BLaER1 treated with 17β-estradiol and CSF1 and Interleukin-3, amounts not matched to agents 10 nM and 100 nM (cell line): ENCODE measurements at regions not wholly inside any gene's neighbourhood (a gene's known extent, or its start where the extent isn't known, plus 50 kb on each side); places are given as distances from the start of the nearest gene placed in this dataset.

Experiments used
- H3K27ac ChIP-seq, 11 experiments: shearing (Covaris generic); formaldehyde crosslinking; 2 replicates each; pipeline ENCODE4 v1.8.1; 2022
- H3K27me3 ChIP-seq, 11 experiments: shearing (Covaris generic); formaldehyde crosslinking; 2 replicates each; pipeline ENCODE4 v1.8.1; 2022
- H3K36me3 ChIP-seq, 11 experiments: shearing (Covaris generic); formaldehyde crosslinking; 2 replicates each; pipeline ENCODE4 v1.8.1; 2022
- H3K4me1 ChIP-seq, 10 experiments: shearing (Covaris generic); formaldehyde crosslinking; 2 replicates each; pipeline ENCODE4 v1.8.1; 2022
- H3K4me2 ChIP-seq, 11 experiments: shearing (Covaris generic); formaldehyde crosslinking; 2 replicates each; pipeline ENCODE4 v1.8.1; 2022
- H3K4me3 ChIP-seq, 10 experiments: shearing (Covaris generic); formaldehyde crosslinking; 2 replicates each; pipeline ENCODE4 v1.8.1; 2022
- H3K9ac ChIP-seq, 11 experiments: shearing (Covaris generic); formaldehyde crosslinking; 2 replicates each; pipeline ENCODE4 v1.8.1; 2022
- H3K9me3 ChIP-seq, 11 experiments: shearing (Covaris generic); formaldehyde crosslinking; replicated peaks in 1 of 11; 2 replicates each; pipeline ENCODE4 v1.8.1; 2022
- H4K20me1 ChIP-seq, 11 experiments: shearing (Covaris generic); formaldehyde crosslinking; 2 replicates each; pipeline ENCODE4 v1.8.1; 2022
- Cebpa-rat ChIP-seq, 11 experiments: shearing (Covaris generic); IDR thresholded peaks; 2 replicates each; pipeline ENCODE4 v1.8.1; 2022

GRCh38 chr12:97748298-97748697 lies 285.7 kb downstream of the RMST start:
- no peak for TF ChIP-seq Cebpa-rat (IDR thresholded peaks at IDR 0.05)
- Histone ChIP-seq H3K4me1 (no peaks in the 10 kb centered on the region), H3K27ac (no peak overlapping the region), H3K4me3 (no peak overlapping the region), H3K9ac (no peak overlapping the region), H3K9me3 (no peaks in the 10 kb centered on the region), H3K36me3 (no peaks in the 10 kb centered on the region), H3K4me2 (no peak overlapping the region), H4K20me1 (no peaks in the 10 kb centered on the region), H3K27me3 (no peaks in the 10 kb centered on the region)

DNA sequence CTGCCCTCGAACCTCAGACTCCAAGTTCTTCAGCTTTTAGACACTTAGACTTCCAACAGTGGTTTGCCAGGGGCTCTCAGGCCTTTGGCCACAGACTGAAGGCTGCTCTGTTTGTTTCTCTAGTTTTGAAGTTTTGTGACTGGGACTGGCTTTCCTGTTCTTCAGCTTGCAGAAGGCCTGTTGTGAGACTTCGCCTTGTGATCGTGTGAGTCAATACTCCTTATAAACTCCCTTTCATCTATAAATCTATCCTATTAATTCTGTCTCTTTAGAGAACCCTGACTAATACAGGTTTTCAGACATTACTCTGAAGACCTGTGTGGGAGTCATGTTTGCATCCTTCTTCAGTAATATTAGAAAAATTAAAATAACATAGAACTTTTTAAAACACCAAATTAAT lies 289.1 kb downstream of the RMST start:
- Histone ChIP-seq H4K20me1 (no peaks in the 10 kb centered on the region), H3K27ac (no peak overlapping the region), H3K4me3 (no peak overlapping the region), H3K36me3 (no peaks in the 10 kb centered on the region), H3K4me2 (no peak overlapping the region), H3K27me3 (no peaks in the 10 kb centered on the region), H3K9ac (no peak overlapping the region), H3K9me3 (no peaks in the 10 kb centered on the region), H3K4me1 (no peaks in the 10 kb centered on the region)
- TF ChIP-seq Cebpa-rat (IDR thresholded peaks at IDR 0.05): no peak

DNA sequence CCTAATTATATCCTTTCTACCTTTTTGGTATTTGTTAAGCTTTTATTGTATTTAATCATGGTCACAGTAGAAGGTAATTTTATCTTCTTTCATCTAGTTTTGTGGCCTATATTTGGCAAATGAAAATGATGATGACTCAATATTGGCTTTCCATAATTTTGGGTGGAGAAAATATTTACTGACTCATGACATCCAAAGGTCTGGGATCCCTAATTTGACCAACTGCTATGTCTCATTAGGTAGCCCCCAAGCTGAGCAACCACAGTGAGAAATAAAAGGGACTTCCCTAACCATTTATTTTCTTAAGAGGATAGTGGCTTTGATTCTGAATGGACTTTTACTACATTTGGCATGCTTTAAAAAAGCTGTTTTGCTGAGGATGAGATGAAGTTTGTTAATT lies 289.5 kb downstream of the RMST start:
- Histone ChIP-seq H3K27me3 (no peaks in the 10 kb centered on the region), H3K36me3 (no peaks in the 10 kb centered on the region), H4K20me1 (no peaks in the 10 kb centered on the region), H3K4me2 (no peak overlapping the region), H3K9ac (no peak overlapping the region), H3K9me3 (no peaks in the 10 kb centered on the region), H3K27ac (no peak overlapping the region), H3K4me3 (no peak overlapping the region), H3K4me1 (no peaks in the 10 kb centered on the region)
- no peak for TF ChIP-seq Cebpa-rat (IDR thresholded peaks at IDR 0.05)

GRCh38 chr12:97753332-97753731 lies 290.7 kb downstream of the RMST start:
- Histone ChIP-seq H4K20me1 (no peaks in the 10 kb centered on the region), H3K4me3 (no peak overlapping the region), H3K27ac (no peak overlapping the region), H3K27me3 (no peaks in the 10 kb centered on the region), H3K9ac (no peak overlapping the region), H3K36me3 (no peaks in the 10 kb centered on the region), H3K9me3 (no peaks in the 10 kb centered on the region), H3K4me2 (no peak overlapping the region), H3K4me1 (0 out of 20 replicates have a peak, but pooled peaks cover 0 to 6% (median 0%) of the 10 kb centered on the region in 10 experiments)
- TF ChIP-seq Cebpa-rat (IDR thresholded peaks at IDR 0.05): no peak

DNA sequence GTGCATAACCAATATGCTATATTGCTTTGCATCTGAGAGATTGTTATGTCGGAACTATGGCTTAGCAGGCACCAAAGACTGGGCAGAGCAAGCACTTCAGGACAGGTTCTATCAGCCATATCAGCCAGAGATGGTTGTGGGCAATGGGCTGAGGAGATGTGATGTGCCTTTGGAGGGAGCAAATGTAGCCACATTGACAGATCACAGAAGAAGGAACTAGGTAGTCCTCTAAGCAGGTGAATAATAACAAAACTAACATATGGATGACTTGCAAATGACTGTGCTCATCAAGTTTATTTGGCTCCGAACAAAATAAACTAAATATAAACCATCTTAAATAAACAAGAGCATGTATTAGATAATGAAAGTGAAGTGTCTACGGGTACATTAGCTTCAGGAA lies 291.7 kb downstream of the RMST start:
- Histone ChIP-seq H4K20me1 (no peaks in the 10 kb centered on the region), H3K4me3 (no peak overlapping the region), H3K27me3 (no peaks in the 10 kb centered on the region), H3K9me3 (no peaks in the 10 kb centered on the region), H3K4me1 (0 out of 20 replicates have a peak, but pooled peaks cover 0 to 6% (median 0%) of the 10 kb centered on the region in 10 experiments), H3K4me2 (no peak overlapping the region), H3K9ac (no peak overlapping the region), H3K36me3 (no peaks in the 10 kb centered on the region), H3K27ac (no peak overlapping the region)
- no peak for TF ChIP-seq Cebpa-rat (IDR thresholded peaks at IDR 0.05)

DNA sequence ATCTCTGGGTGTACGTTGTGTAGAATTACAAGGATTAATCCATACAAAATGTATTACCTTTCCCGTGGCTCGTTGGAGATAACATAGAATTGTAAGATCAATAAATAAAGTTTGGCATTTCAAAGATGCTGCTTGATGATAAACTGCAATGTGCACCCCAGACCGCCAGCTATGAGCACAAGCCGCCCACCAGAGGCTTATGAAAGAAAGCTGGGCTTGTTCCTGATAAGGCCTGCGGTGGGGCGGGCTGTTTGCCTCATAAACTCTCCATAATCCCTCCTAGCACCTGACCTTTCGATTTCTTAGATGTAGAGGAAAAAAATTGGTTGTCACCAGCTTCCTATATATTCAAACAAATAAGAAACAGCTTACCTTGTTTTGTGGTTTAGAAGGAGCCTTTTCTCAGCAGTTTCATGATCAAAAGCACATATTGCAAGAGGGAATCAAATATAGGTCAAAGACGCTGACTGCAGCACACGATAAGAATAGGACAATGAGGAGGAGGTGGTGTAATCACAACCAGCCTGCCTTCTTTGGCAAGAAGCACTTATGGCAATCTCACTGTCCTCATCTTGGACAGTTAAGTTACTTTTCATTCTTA lies 293.6 kb downstream of the RMST start:
- H3K4me1 ChIP-seq: 0 out of 20 replicates have a peak, but pooled peaks cover 0 to 6% (median 0%) of the 10 kb centered on the region in 10 experiments
- H3K27ac ChIP-seq: no peak overlapping the region
- no peaks in the 10 kb centered on the region for H3K27me3 ChIP-seq
- H3K9me3 ChIP-seq: no peaks in the 10 kb centered on the region
- no peak overlapping the region for H3K9ac ChIP-seq
- H4K20me1 ChIP-seq: no peaks in the 10 kb centered on the region
- no peak for TF ChIP-seq Cebpa-rat (IDR thresholded peaks at IDR 0.05)
- H3K4me2 ChIP-seq: no peak overlapping the region
- H3K4me3 ChIP-seq: no peak overlapping the region
- H3K36me3 ChIP-seq: no peaks in the 10 kb centered on the region

DNA sequence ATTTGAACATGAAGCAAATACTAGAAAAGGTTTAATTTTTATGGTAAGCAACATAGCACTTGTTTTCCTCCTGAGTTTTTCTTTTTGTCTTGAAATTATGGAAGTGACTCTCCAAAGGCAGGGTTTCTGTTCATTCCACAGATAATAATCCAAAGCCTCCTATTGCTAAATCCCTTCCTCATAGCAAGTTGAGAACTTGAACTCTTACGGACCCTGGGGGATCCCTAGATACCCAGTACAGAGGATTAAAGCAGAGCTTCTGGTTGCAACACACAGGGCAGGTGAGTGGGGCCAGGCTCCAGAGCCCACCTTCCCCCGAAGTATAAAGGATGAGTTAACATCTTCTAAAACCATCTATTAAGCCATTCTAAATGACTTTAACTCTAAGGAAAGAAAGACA lies 294.1 kb downstream of the RMST start:
- H3K4me3 ChIP-seq: no peak overlapping the region

DNA sequence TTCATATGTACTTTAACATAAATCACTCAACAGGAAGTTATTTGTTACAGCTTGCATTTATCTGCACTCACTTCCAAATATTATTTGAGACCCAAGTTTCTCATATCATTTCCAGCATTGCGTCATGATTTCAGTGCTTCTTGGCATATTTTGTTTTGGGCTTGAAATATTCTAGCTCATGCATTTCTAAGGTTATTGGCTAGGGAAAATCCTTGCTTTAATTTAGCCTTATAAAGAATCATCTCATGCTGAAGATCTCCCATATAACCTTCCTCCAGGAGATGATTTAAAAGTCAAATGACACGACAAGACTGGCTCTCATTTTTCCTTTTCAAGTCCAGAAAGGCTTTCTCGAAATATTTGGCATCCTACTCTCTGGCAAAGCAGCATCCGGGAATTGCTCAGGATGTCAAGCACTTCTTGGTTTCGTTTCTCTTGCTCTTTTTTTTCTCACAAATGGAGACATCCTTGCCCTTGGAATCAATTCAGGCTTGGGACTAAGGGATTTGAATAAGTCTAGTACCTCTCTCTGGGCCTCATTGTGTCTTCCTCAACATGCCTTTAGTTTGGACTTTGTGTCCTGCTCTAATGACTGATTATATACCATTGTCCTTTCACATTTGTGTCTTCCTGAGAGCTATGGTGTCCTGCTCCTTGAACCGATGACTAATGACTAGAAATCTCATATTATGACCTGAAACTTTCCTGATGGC lies 295.0 kb downstream of the RMST start:
- H3K9me3 ChIP-seq: peaks cover 0 to 12% (median 0%) of the 10 kb centered on the region in 11 experiments; a peak in 2 of 22 replicates

More for the DNA sequence above, 294.1 kb downstream of the RMST start:
- H3K27me3 ChIP-seq: no peaks in the 10 kb centered on the region
- no peaks in the 10 kb centered on the region for H3K36me3 ChIP-seq
- peaks cover 0 to 3% (median 0%) of the 10 kb centered on the region in 11 experiments; a peak in 1 of 22 replicates for H3K9me3 ChIP-seq
- H3K9ac ChIP-seq: no peak overlapping the region
- H3K4me2 ChIP-seq: no peak overlapping the region
- no peaks in the 10 kb centered on the region for H4K20me1 ChIP-seq
- no peak for TF ChIP-seq Cebpa-rat (IDR thresholded peaks at IDR 0.05)
- no peak overlapping the region for H3K27ac ChIP-seq
- H3K4me1 ChIP-seq: 0 out of 20 replicates have a peak, but pooled peaks cover 0 to 6% (median 0%) of the 10 kb centered on the region in 10 experiments

GRCh38 chr12:97758194-97758501 lies 295.5 kb downstream of the RMST start:
- H3K9ac ChIP-seq: no peak overlapping the region
- no peaks in the 10 kb centered on the region for H3K36me3 ChIP-seq
- 0 out of 20 replicates have a peak, but pooled peaks cover 0 to 6% (median 0%) of the 10 kb centered on the region in 10 experiments for H3K4me1 ChIP-seq
- no peaks in the 10 kb centered on the region for H4K20me1 ChIP-seq
- H3K27me3 ChIP-seq: no peaks in the 10 kb centered on the region
- TF ChIP-seq Cebpa-rat (IDR thresholded peaks at IDR 0.05): no peak
- no peak overlapping the region for H3K27ac ChIP-seq
- no peak overlapping the region for H3K4me2 ChIP-seq
- no peak overlapping the region for H3K4me3 ChIP-seq
- peaks cover 0 to 13% (median 0%) of the 10 kb centered on the region in 11 experiments; a peak in 2 of 22 replicates for H3K9me3 ChIP-seq

More for the DNA sequence above, 295.0 kb downstream of the RMST start:
- Histone ChIP-seq H3K9ac (no peak overlapping the region), H3K4me1 (0 out of 20 replicates have a peak, but pooled peaks cover 0 to 6% (median 0%) of the 10 kb centered on the region in 10 experiments), H3K4me2 (no peak overlapping the region), H4K20me1 (no peaks in the 10 kb centered on the region), H3K27ac (no peak overlapping the region), H3K36me3 (no peaks in the 10 kb centered on the region), H3K27me3 (no peaks in the 10 kb centered on the region), H3K4me3 (no peak overlapping the region)
- TF ChIP-seq Cebpa-rat (IDR thresholded peaks at IDR 0.05): 0 out of 22 replicates have a peak, but pooled peaks of 1 of the 11 experiments have one; percentile 13
